GM18909 (cell line): ENCODE measurements at regions not wholly inside any gene's neighbourhood (a gene's known extent, or its start where the extent isn't known, plus 50 kb on each side); places are given as distances from the start of the nearest gene placed in this dataset.

Experiments used
- ATAC-seq: cut with Tn5 transposase; IDR thresholded peaks from one replicate; pipeline ENCODE4 v1.9.1; 2021; ENCODE audit warnings: mild to moderate bottlenecking; ENCODE audit not compliant: unreplicated experiment, poor library complexity

- ATAC-seq: no peak
Measured at GRCh38 chr3:64865839-64866570, 178.2 kb upstream of the ADAMTS9 start.

- ATAC-seq: no peak
Measured at GRCh38 chr3:64863226-64864212, 175.7 kb upstream of the ADAMTS9 start.

- no peak for ATAC-seq
Measured at GRCh38 chr3:64861684-64862083, 173.9 kb upstream of the ADAMTS9 start.

- ATAC-seq: no peak
Measured at GRCh38 chr3:64860536-64860870, 172.7 kb upstream of the ADAMTS9 start.

GRCh38 chr3:64859625-64860535, 172.1 kb upstream of the ADAMTS9 start:
- no peak for ATAC-seq

- ATAC-seq: no peak
Measured at GRCh38 chr3:64856977-64857516, 169.2 kb upstream of the ADAMTS9 start.

GRCh38 chr3:64856106-64856505, 168.3 kb upstream of the ADAMTS9 start:
- no peak for ATAC-seq

- no peak for ATAC-seq
Measured at GRCh38 chr3:64853456-64853855, 165.7 kb upstream of the ADAMTS9 start.

- ATAC-seq: no peak
Measured at GRCh38 chr3:64852738-64853137, 164.9 kb upstream of the ADAMTS9 start.

GRCh38 chr3:64848822-64849221, 161.0 kb upstream of the ADAMTS9 start:
- no peak for ATAC-seq

- no peak for ATAC-seq
Measured at GRCh38 chr3:64848127-64848800, 160.5 kb upstream of the ADAMTS9 start.

GRCh38 chr3:64844558-64844957, 156.8 kb upstream of the ADAMTS9 start:
- no peak for ATAC-seq

GRCh38 chr3:64837986-64838735, 150.4 kb upstream of the ADAMTS9 start:
- no peak for ATAC-seq

GRCh38 chr3:64837126-64837738, 149.4 kb upstream of the ADAMTS9 start:
- no peak for ATAC-seq

- ATAC-seq: no peak
Measured at GRCh38 chr3:64836097-64836496, 148.3 kb upstream of the ADAMTS9 start.

GRCh38 chr3:64832098-64832497, 144.3 kb upstream of the ADAMTS9 start:
- no peak for ATAC-seq

GRCh38 chr3:64830681-64831080, 142.9 kb upstream of the ADAMTS9 start:
- no peak for ATAC-seq

GRCh38 chr3:64829331-64829730, 141.5 kb upstream of the ADAMTS9 start:
- no peak for ATAC-seq

- ATAC-seq: no peak
Measured at GRCh38 chr3:64828276-64828675, 140.5 kb upstream of the ADAMTS9 start.
